ENCODE measurements at regions not wholly inside any gene's neighbourhood (a gene's known extent, or its start where the extent isn't known, plus 50 kb on each side); places are given as distances from the start of the nearest gene placed in this dataset.

DNA sequence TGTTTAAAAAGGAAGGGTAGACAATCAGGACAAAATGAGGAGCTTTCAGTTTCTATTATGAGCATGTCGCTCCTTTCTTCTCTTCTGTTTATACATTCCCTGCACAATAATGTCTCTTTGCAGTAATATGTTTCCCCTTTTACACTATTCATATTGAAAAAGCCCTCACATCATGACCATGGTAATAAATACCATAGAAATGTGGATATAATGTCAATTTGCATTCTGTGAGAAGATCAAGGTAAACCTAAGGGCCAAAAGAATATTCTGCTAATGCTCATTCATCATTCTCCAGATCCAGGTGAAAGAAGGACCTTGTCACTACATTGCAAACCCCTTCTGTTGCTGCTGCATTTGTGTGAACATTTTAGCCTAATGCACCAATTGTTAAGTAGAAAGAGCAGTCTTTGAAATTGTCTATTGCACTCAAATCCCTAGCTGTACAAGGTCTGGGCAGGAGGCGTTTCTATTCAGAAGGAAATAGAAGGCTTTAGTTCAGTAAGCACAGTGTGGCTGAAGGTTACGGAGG, 117.6 kb upstream of the SOX21 start:
- intact Hi-C loops (cut with DNase I): no loop called here

DNA sequence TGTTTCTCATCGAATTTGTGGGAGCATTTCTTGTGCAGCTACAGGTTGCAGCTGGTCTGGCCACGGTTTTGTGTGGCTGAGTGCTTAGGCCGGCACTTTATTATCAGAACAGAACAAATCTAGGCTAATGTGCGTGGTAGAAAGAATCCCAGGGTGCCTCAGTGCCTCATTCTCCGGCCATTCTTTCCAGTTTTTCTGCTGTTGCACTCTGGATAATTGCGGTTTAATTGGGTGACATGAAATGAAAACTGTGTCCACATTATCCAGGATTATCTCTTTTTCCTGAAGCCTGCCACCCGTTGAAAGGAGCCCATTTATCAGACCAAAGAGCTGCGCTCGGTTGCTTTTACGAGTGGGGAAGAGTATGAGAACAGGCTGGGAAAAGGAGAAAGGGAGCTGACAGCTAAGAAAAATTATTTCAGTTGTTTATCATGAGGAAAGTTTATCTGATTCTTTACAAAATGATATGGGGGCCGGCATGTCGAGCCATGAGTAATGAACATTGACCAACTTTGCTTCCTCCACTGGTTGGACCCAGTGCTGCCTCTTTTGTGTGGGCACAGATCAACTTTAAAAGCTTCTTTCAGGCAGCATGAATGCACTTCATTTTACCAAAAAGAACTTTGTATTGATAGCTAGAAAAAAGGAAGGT, 117.0 kb upstream of the SOX21 start:
- TF ChIP-seq, protein P1, sequence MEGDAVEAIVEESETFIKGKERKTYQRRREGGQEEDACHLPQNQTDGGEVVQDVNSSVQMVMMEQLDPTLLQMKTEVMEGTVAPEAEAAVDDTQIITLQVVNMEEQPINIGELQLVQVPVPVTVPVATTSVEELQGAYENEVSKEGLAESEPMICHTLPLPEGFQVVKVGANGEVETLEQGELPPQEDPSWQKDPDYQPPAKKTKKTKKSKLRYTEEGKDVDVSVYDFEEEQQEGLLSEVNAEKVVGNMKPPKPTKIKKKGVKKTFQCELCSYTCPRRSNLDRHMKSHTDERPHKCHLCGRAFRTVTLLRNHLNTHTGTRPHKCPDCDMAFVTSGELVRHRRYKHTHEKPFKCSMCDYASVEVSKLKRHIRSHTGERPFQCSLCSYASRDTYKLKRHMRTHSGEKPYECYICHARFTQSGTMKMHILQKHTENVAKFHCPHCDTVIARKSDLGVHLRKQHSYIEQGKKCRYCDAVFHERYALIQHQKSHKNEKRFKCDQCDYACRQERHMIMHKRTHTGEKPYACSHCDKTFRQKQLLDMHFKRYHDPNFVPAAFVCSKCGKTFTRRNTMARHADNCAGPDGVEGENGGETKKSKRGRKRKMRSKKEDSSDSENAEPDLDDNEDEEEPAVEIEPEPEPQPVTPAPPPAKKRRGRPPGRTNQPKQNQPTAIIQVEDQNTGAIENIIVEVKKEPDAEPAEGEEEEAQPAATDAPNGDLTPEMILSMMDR (IDR thresholded peaks at IDR 0.05): no peak
- FAIRE-seq: no peak
- Histone ChIP-seq H3K27me3 (peaks cover 0 to 2% (median 0%) of the 10 kb centered on the region in 4 donors), H3K36me3 (no peaks in the 10 kb centered on the region), H3K9me3 (no peaks in the 10 kb centered on the region), H3K4me1 (no peaks in the 10 kb centered on the region), H3K4me3 (no peak overlapping the region), H3K27ac (no peak overlapping the region)
- 35 to 37% methylated on average over 12 of the region's 12 CpGs for WGBS, 2 donors
- no peak for DNase-seq
- intact Hi-C loops (cut with DNase I): no loop called here
- ATAC-seq: no peak

More for the DNA sequence above, 117.6 kb upstream of the SOX21 start:
- DNase-seq: no peak
- no peak for ATAC-seq
- no peak overlapping the region for H3K27ac ChIP-seq
- peaks cover 0 to 2% (median 0%) of the 10 kb centered on the region in 4 donors for H3K27me3 ChIP-seq
- no peaks in the 10 kb centered on the region for H3K9me3 ChIP-seq
- no peaks in the 10 kb centered on the region for H3K36me3 ChIP-seq
- 75 to 83% methylated on average over 3 of the region's 3 CpGs for WGBS, 2 donors
- H3K4me1 ChIP-seq: no peaks in the 10 kb centered on the region
- FAIRE-seq: no peak
- no peak overlapping the region for H3K4me3 ChIP-seq
- TF ChIP-seq, protein P1 (IDR thresholded peaks at IDR 0.05): no peak

DNA sequence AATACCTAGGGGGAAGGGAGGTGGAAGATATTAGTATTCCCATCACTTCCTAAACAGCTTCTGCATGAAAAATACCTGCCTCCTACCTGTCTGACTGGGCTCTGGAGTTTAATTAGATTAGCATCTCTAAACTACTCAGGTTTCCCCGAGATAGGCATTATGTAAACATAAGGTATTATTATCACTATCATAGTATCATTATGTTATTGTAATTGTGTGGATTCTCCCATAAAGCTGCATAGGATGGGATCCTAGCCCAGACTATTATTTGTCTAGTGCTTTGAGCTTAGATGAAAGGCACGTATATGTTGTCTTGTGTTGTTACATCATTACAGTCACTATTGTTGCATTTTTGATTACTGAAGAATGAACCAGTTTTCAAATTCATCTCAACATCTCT, 115.2 kb upstream of the SOX21 start:
- 41 to 49% methylated on average over 2 of the region's 2 CpGs for whole genome bisulfite sequencing, 2 donors
- ATAC-seq (no peak), DNase-seq (no peak), FAIRE-seq (no peak)
- no peaks in the 10 kb centered on the region for H3K36me3 ChIP-seq
- TF ChIP-seq, protein P1 (IDR thresholded peaks at IDR 0.05): no peak
- H3K4me1 ChIP-seq: no peaks in the 10 kb centered on the region
- no peaks in the 10 kb centered on the region for H3K9me3 ChIP-seq
- intact Hi-C loops (cut with DNase I): no loop called here
- no peak overlapping the region for H3K4me3 ChIP-seq
- H3K27me3 ChIP-seq: no peaks in the 10 kb centered on the region
- no peak overlapping the region for H3K27ac ChIP-seq

DNA sequence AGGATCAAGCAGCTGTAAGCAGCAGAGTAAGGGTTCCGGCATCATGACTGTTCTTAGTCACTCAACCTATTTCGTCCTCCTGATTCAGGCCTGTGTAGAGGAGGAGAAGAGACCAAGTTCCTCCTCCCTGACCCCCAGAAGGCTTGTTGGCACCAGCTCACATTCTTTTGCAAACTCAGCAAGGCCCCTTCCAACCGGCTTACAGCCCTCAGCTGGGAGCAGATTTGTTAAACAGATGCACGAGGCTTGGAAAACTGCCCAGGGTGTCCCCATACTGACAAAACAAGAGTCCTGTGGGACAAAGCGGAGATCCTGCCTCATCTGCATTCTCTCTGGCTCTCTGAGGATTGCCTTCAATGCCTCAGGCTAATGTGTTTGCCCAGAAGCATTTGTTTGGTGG, 113.2 kb upstream of the SOX21 start:
- Histone ChIP-seq H3K9me3 (no peaks in the 10 kb centered on the region), H3K4me1 (no peaks in the 10 kb centered on the region), H3K27ac (no peak overlapping the region), H3K36me3 (no peaks in the 10 kb centered on the region), H3K27me3 (peaks cover 0 to 6% (median 0%) of the 10 kb centered on the region in 4 donors), H3K4me3 (no peak overlapping the region)
- peak in 2 of 6 donors; percentile 11 for DNase-seq
- no peak for FAIRE-seq
- peak in 1 of 4 donors; percentile 52 for ATAC-seq
- 39 to 41% methylated on average over 5 of the region's 5 CpGs for WGBS, 2 donors
- intact Hi-C loops (cut with DNase I): no loop called here
- TF ChIP-seq, protein P1 (IDR thresholded peaks at IDR 0.05): no peak

DNA sequence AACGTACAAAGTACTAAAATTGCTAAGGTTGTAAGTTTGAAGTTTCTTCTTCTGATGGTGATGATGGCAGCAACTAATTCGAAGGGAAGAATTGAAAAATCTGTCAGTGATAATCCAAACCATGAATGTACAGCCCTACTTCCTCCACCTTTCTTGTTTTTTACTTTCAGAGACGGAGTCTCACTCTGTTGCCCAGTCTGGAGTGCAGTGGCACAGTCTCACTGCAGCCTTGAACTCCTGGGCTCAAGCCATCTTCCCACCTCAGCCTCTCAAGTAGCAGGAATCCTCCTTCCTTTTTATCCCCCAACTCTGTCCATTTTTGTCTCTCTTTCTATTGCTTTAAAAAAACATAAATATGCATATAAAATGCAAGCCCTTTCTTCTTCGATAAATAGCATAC, 112.3 kb upstream of the SOX21 start:
- Histone ChIP-seq H3K9me3 (no peaks in the 10 kb centered on the region), H3K27ac (no peak overlapping the region), H3K27me3 (peaks cover 0 to 8% (median 0%) of the 10 kb centered on the region in 4 donors), H3K4me3 (no peak overlapping the region), H3K4me1 (no peaks in the 10 kb centered on the region), H3K36me3 (no peaks in the 10 kb centered on the region)
- FAIRE-seq (no peak), DNase-seq (no peak), ATAC-seq (no peak)
- 74 to 79% methylated on average over 4 of the region's 4 CpGs for WGBS, 2 donors
- TF ChIP-seq, protein P1 (IDR thresholded peaks at IDR 0.05): no peak
- intact Hi-C loops (cut with DNase I): no loop called here
